HG03135 (cell line): ENCODE measurements at regions not wholly inside any gene's neighbourhood (a gene's known extent, or its start where the extent isn't known, plus 50 kb on each side); places are given as distances from the start of the nearest gene placed in this dataset.

Experiments
- ATAC-seq: cut with Tn5 transposase; IDR thresholded peaks from one replicate; pipeline ENCODE4 v1.9.1; 2021; ENCODE audit warnings: mild to moderate bottlenecking, moderate library complexity; ENCODE audit not compliant: unreplicated experiment

- no peak for ATAC-seq
These were observed 741.5 kb downstream of the BRD1 start for GRCh38 chr22:49086181-49086580.

DNA sequence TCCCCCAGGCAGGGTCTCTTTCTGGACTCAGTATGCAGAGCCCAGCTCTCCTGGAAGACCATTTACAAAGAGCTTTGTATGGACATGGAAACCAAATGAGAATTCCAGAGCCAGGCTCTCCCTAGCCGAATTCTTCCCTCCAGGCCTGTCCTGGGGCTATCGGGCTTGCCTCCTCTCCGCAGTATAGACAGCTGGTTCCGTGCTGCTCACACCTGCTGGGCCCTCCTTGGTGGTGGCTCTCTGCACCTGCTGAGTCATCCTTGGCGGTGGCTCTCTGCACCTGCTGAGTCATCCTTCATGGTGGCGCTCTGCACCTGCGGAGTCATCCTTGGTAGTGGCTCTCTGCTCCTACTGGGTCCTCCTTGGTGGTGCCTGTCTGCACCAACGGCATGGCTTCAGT is 743.5 kb downstream of the BRD1 start:
- ATAC-seq, result no peak

DNA sequence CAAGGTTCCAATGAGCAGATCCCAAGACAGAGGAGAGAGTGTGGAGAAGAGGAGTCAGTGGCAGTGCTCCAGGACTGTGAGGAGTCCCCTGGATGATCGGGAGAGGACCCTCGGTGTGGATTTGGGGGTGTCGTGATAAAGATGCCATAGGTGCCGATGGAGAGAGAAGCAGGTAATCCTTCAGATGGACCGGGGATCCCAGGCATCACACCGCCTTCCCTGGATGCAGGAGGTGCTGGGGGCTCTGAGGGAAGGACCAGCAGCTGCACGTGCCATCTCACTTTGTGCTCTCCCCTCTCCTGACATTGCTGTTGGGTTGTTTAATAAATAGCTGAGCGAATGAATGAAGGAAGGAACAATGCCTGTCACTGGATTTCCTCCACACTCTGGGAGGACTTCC is 744.1 kb downstream of the BRD1 start:
- ATAC-seq, result no peak

- no peak for ATAC-seq
These were observed 745.2 kb downstream of the BRD1 start for GRCh38 chr22:49082451-49082850.

GRCh38 chr22:49081926-49082325 is 745.7 kb downstream of the BRD1 start:
- no peak for ATAC-seq

- no peak for ATAC-seq
These were observed 746.4 kb downstream of the BRD1 start for GRCh38 chr22:49081261-49081666.

DNA sequence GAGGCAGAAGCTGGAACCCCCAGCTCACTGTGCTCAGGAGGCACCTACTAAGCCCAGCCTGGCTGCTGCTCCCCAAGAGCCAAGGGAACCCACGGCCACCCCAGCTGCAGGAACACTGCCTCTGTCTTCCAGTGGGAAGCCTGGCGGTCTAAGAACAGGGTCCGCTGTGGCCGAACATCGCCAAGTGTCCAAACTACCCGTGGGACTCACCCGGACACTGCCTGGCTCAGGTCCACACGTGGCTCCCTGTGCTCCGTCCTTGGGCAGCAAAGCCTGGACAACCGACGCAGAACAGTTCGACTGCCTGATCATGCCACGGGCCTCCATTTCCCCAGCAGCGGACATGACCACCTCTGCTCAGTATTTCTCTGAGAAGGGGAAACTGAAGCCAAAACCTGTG is 747.0 kb downstream of the BRD1 start:
- no peak for ATAC-seq

DNA sequence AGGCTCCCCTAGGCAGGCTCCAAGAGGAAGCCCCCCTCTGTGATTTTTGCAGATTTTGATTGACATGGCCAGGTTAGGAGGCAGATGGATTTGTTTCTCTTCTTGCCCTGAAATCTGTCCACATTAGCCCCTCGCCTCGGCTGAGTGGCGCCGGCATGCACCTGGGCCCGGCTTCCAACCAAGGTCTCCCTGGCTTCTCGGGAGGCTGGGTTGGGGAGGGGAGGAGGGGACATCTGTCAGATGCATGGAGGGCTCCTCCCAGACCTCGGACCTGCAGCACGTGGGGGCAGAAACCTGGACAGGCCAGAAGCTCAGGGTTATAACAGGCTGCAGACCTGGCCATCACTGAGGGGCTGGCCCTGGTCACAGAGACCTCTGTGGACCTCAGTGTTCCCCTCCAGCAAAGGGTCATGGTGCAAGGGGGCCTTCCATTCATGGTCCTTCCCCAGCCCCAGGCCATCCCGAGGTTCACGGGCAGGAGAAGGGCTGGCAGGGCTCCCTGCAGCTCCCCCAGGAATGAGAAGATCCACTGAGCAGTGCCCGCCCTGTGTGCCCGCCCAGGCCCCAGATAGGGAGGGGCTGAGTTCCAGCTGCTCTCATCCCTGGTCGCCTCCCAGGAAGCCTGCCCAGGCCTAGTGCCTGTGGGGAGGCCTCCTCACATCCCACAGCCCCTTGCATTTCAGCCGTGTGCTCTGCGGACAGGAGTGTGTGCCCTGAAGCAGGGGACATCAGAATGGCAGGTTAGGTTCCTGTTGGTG is 747.8 kb downstream of the BRD1 start:
- ATAC-seq, result no peak

DNA sequence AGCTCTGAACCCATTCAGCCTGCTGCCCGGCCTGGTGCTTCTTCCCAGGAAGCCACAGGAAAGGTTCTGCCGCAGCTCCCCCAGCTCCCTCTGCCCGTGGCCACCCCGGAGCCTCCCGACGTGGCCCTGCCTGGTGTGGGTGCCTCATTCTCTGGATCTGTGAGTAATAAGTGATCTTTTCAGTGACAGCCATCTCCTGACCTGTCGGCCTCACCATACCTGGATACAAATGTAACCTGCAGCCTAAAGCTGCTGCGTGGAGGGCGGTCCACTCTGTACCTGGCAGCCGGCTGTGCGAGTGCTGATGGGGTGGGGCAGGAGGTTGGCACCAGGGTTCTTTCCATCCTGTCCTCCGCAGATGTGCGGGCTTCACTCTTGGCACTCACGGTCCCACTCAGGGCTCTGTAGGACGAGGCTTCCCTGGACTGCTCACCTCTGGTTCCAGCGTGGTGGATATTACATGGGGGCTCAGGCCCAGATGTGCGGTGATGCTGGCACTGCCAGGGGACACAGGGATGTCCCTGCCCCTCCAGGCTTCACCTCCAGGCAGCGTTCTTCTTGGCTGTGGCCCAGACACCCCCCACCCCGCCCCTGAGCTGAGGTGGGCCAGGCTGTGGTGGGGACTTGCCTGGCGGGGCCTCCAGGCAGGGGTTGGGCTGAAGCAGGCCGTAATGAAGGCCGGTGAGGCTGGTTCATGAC is 748.5 kb downstream of the BRD1 start:
- no peak for ATAC-seq

DNA sequence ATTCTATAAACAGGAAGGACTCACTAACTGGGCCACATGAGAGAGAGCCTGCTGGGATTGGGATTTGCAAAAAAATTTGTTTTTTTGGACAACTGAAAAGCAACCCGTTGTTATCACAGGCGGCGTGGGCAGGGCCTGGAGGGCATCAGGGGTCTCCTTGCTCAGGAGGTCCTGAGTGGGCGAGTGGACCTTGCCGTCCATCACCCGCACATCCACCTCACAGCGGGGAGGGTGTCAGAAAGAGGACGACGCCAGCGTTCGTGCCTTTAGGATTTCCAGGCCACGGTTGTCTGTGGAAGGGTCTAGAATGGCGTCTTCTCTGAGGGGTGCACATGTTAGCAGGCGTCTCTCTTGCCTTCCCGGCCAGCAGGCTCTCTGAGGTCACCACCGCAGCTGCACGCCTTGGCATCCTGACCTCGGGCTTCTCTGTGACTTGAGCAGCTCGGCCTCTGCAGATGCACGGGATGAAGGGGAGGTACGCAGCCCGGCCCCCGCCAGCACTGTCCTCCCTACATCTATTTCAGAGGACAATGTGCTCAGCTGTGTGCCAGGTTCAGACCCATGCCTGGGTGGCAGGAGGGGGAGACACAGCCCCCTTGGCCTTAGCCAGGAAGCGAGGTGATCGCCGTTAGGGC is 749.5 kb downstream of the BRD1 start:
- no peak for ATAC-seq

DNA sequence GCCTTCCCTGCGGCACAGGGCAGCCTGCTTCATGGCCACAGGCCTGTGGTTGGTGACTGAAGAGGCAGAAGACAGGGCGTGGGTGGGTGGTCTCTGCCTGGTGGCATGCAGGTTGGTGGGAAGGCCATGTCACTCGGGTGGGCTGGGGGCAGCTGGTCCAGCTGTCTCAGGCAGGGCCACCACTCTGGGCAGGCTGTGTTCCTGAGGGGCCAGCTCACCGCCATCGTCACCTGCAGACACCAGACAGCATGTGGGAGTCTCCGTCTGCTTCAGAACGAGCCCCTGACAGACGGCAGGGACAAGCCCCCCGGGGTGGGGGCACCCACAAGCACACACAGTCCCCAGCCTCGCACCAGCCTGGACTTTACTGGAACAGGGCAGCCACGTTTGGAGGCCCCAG is 750.1 kb downstream of the BRD1 start:
- no peak for ATAC-seq

- ATAC-seq, result no peak
These were observed 750.7 kb downstream of the BRD1 start for GRCh38 chr22:49077036-49077393.

GRCh38 chr22:49076300-49077035 is 751.2 kb downstream of the BRD1 start:
- ATAC-seq, result no peak

DNA sequence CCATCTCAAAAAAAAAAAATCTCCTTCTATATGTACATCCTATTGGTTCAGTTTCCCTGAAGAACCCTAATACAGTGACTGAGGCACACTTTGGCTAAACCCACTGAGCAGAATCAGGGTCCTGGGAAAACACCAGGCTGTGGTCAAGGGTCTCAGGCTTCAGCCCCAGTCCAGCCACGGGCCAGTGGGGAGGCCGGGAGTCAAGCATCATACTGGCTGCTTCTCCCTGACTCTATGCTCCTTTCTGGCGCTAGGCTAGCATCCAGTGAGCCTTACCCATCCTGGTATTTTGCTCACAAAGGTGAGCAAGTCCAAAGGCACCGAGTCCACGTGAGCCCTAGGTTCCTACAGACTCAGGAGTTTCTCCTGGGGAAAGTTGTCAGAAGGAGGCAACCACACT is 752.5 kb downstream of the BRD1 start:
- ATAC-seq, result no peak

GRCh38 chr22:49073873-49074417 is 753.7 kb downstream of the BRD1 start:
- ATAC-seq, result no peak

- no peak for ATAC-seq
These were observed 754.6 kb downstream of the BRD1 start for GRCh38 chr22:49072996-49073645.

DNA sequence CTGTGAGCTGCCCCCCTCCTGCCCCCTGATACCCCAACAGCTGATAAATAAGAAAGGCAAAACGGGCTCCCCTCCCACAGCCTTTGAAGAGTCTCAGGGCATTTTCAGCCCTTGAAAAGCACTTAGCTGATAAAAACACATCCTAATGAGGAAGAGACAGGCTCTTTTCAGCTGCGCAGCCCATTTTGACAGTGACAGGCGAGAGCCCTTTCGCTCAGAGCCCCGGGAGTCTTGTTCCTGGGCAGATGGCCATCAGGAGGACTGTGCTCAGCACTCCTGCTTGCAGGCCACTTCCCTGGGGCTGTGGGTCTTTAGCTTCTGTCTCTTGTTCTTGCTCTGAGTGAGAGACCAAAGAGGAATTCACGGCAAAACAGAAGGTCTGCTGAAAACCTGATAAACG is 757.2 kb downstream of the BRD1 start:
- ATAC-seq, result no peak

- no peak for ATAC-seq
These were observed 758.7 kb downstream of the BRD1 start for GRCh38 chr22:49068861-49069500.

DNA sequence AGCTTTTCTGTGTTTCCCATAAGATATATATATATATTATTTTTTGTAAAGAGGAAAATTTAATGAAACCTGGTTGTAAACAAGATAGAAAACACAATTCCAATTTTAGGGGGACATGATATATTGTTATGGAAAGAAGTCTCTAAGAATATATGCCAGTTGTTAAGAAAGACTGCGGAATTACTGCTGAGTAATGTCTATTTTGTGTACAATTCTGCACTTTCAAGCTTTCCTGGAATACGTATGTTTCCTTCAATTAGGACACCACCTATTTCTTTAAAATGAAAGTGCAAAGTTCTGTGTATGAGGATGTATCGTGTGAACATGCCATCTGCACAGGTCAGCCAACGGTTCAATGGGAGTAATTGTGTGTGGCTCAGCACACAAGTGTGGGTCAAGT is 760.2 kb downstream of the BRD1 start:
- no peak for ATAC-seq

GRCh38 chr22:49066619-49067018 is 761.1 kb downstream of the BRD1 start:
- ATAC-seq, result no peak
